Stimulated activated CD4-positive, alpha-beta T cell treated with anti-CD3 and anti-CD28 coated beads, TNF-alpha, amount 100 ng/mL, for 48 hours (primary cell): ENCODE measurements at regions not wholly inside any gene's neighbourhood (a gene's known extent, or its start where the extent isn't known, plus 50 kb on each side); places are given as distances from the start of the nearest gene placed in this dataset.
"Not testable (repeated sequence)": the region's sequence is repeated elsewhere in the genome, so short reads cannot be mapped to it uniquely, and the experiment has no call there.

Experiments used
- DNase-seq, 3 donors: peaks; one replicate each; pipeline ENCODE4 v3.0.0-alpha.2; 2020; ENCODE audit warnings: low read depth in 3 of 3

- DNase-seq: no peak
These were observed 371.3 kb upstream of the INTU start for GRCh38 chr4:127261476-127261875.

- no peak for DNase-seq
These were observed 364.4 kb upstream of the INTU start for GRCh38 chr4:127268367-127268766.

GRCh38 chr4:127277023-127277422 is 355.7 kb upstream of the INTU start:
- not testable (repeated sequence) for DNase-seq

- DNase-seq: no peak
These were observed 348.5 kb upstream of the INTU start for GRCh38 chr4:127284236-127284635.

GRCh38 chr4:127291316-127291715 is 341.4 kb upstream of the INTU start:
- DNase-seq: no peak

- DNase-seq: no peak
These were observed 339.3 kb upstream of the INTU start for GRCh38 chr4:127293496-127293895.

- DNase-seq: no peak
These were observed 328.4 kb upstream of the INTU start for GRCh38 chr4:127304356-127304755.

- no peak for DNase-seq
These were observed 324.8 kb upstream of the INTU start for GRCh38 chr4:127307996-127308395.

GRCh38 chr4:127309369-127310102 is 323.2 kb upstream of the INTU start:
- no peak for DNase-seq

GRCh38 chr4:127311371-127311770 is 321.4 kb upstream of the INTU start:
- DNase-seq: no peak

GRCh38 chr4:127311924-127312323 is 320.8 kb upstream of the INTU start:
- DNase-seq: no peak

GRCh38 chr4:127313767-127314166 is 319.0 kb upstream of the INTU start:
- DNase-seq: no peak

- no peak for DNase-seq
These were observed 305.3 kb upstream of the INTU start for GRCh38 chr4:127327491-127327890.

GRCh38 chr4:127335073-127335620 is 297.6 kb upstream of the INTU start:
- DNase-seq: no peak

- no peak for DNase-seq
These were observed 297.0 kb upstream of the INTU start for GRCh38 chr4:127335732-127336131.

GRCh38 chr4:127343123-127343522 is 289.6 kb upstream of the INTU start:
- not testable (repeated sequence) for DNase-seq

GRCh38 chr4:127344071-127344470 is 288.7 kb upstream of the INTU start:
- DNase-seq: no peak

- no peak for DNase-seq
These were observed 284.8 kb upstream of the INTU start for GRCh38 chr4:127347936-127348335.

GRCh38 chr4:127352220-127353113 is 280.3 kb upstream of the INTU start:
- no peak for DNase-seq

GRCh38 chr4:127355743-127356142 is 277.0 kb upstream of the INTU start:
- no peak for DNase-seq

GRCh38 chr4:127357765-127358164 is 275.0 kb upstream of the INTU start:
- no peak for DNase-seq

- DNase-seq: no peak
These were observed 270.1 kb upstream of the INTU start for GRCh38 chr4:127362686-127363085.

- no peak for DNase-seq
These were observed 268.4 kb upstream of the INTU start for GRCh38 chr4:127364397-127364796.
